ENCODE measurements at regions not wholly inside any gene's neighbourhood (a gene's known extent, or its start where the extent isn't known, plus 50 kb on each side); places are given as distances from the start of the nearest gene placed in this dataset.

- no peak for DNase-seq (ENCODE audit: low read depth, low spot score)
- in situ Hi-C loops (cut with HindIII; ENCODE audit: low pct_unique_long_range_greater_than_20kb, low sequenced_read_pairs): no loop called here
Observed at GRCh38 chr2:161101406-161101805, 58.8 kb upstream of the TANK start.

- no peak for DNase-seq (ENCODE audit: low read depth, low spot score)
- in situ Hi-C loops (cut with HindIII; ENCODE audit: low pct_unique_long_range_greater_than_20kb, low sequenced_read_pairs): no loop called here
Observed at GRCh38 chr2:161102770-161103450, 57.3 kb upstream of the TANK start.

- in situ Hi-C loops (cut with HindIII; ENCODE audit: low pct_unique_long_range_greater_than_20kb, low sequenced_read_pairs): no loop called here
- DNase-seq (ENCODE audit: low read depth, low spot score): no peak
Observed at GRCh38 chr2:161103451-161103831, 56.8 kb upstream of the TANK start.

GRCh38 chr2:161104054-161104553 lies 56.1 kb upstream of the TANK start:
- DNase-seq (ENCODE audit: low read depth, low spot score): no peak
- in situ Hi-C loops (cut with HindIII; ENCODE audit: low pct_unique_long_range_greater_than_20kb, low sequenced_read_pairs): no loop called here

GRCh38 chr2:161107265-161107664 lies 53.0 kb upstream of the TANK start:
- in situ Hi-C loops (cut with HindIII; ENCODE audit: low pct_unique_long_range_greater_than_20kb, low sequenced_read_pairs): no loop called here

More at GRCh38 chr2:161107265-161107664, 53.0 kb upstream of the TANK start:
- no peak for DNase-seq (ENCODE audit: low read depth, low spot score)

Measured in SK-MEL-5 (cell line).